NCI-H1694 (cell line): ENCODE measurements at regions not wholly inside any gene's neighbourhood (a gene's known extent, or its start where the extent isn't known, plus 50 kb on each side); places are given as distances from the start of the nearest gene placed in this dataset.
"Not testable (repeated sequence)": the region's sequence is repeated elsewhere in the genome, so short reads cannot be mapped to it uniquely, and the experiment has no call there.

Experiments used
- DNase-seq: peaks from one replicate; lab custom pipeline; 2025; lab: John Stamatoyannopoulos, UW

DNA sequence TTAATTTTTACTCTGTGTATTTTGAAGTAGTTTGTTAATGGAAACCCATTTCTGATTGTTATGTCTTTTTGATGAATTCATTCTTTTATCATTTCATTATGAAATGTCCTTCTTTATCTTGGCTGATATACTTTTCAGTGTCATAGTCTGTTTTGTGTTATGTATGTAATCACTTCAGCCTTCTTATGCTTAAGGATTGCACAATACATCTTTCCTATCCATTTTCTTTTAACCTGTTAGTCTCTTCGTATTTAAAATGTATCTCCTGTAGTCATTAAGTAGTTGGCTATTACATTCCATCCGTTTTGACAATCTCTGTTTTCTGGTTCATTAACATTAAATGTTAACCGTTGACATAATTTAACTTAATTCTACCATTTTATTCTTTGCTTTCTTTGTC lies 344.6 kb upstream of the CTNND2 start:
- DNase-seq: no peak

DNA sequence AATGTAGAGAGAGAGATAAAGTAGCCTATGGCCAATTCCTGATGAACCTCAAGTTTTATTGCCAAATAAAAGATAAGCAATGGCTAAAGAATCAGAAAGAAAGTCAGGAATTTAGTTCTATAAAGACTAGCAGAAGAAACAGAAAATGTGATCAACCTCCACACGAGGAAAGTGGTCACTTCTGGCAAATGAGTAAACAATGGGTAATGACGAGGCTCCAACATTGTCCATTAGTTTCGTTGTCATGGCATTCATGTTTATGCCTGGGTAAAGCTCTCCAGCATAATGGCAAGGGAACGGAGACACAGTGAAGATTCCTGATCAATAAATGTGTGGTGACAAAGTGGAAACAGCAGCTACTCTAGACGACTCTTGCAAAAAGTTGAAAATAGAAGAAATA lies 341.8 kb upstream of the CTNND2 start:
- DNase-seq: no peak

DNA sequence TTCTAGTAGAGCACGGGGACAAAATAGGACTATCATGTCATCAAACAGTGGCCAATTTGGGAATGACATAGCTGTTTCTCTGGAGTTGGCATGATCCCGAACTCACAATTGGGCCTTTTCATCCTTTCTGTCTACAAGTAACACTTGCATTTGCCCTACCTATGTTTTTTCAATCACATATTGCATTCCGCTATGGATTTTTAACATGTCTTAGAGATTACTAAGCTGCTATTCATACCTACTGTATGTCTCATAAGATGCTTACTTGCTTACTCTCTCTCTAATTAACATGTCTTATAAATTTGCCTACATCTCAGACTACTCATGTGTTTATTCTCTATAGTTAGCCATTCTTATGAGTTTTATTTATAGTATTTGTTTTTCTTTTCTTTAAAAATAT lies 341.2 kb upstream of the CTNND2 start:
- no peak for DNase-seq

DNA sequence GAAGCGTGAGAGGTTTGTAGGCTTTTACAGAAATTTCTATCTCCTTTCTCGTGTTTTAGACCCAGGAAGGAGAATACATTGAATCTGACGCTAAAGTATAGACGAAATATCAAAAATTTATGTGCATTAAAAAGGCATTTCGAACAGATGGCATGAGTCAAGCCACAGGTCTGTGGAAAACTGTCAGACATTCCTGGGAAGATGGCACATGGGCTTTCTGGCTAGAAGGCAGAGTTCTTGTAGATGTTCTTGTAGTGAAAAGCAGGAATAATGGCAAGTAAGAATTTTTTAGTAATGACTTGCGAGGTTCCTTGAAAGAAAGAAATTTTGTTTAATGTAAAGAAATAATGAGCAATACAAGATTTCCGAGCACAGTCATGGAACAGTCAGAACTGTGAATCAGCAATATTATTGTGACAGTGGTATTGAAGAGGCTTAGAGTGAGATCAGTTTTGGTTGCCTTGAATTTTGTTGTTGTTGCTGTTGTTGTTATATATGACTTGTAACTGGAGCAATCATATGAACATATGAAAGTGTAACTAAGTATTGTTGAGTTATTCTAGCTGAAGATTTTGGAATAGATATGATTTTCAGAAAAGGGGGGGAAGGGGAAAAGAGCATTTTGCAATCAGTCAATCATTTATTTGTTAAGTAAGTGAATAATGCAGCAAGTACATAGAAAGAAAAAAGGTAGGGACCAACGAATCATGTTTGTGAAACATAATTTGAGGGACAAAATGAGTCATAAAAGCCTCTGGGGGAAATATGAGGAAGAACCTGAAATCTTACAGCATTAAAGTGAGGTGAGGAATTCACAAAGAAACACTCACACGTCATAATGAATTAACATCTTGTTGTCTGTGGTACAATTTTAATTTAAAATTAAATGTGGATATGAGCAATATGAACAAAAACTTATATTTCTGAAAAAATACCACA lies 339.0 kb upstream of the CTNND2 start:
- DNase-seq: no peak

DNA sequence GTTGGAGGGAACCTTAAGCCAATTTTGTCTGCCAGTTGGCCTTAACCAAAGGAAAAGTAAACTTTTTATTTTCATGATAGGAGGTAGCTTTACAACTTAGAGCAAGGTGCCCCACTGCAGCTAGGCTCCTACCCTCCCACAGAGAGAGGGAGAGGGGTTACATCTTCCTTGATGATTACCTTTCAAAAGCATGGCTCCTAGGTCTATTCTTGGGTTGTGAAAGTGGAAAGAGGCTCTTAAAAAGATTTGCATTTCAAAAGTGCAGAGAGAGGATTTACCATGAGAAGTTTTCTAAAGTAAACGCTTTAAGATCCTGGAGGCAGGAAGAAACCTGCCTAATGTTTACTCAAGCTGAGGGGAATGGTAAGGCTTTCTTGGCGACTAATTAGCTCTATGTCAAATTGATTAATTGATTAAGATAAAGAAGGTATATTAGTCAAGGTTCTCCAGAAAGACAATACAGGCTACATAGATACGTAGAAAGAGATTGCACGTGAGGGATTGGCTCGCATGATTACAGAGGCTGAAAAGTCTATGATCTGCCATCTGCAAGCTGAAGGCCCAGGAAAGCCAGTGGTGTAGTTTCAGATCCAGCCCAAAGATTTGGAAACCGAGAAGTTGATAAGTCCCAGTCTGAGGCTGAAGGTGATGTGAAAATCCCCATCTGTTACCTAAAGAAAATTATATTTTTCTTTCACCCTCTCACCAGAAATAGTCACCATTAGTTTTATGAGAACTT lies 333.8 kb upstream of the CTNND2 start:
- no peak for DNase-seq

DNA sequence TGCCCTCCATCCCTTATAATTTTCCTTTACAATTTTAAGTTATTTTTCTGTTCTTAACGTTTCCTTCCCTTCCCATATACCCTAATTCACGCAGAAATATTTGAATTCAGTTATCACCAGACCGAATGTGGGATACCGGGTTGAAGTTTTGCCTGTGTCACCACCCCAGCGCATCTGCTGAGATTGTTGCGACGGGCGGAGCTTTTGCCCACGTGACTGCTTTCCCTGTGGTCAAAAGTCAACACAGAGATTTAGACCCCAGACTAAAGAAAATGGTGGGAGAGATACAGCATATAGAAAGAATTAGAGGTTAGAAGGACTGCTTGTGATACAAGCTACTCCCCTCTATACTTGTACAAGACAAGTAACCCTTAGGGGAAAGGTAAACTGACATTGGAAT lies 326.4 kb upstream of the CTNND2 start:
- DNase-seq: no peak

DNA sequence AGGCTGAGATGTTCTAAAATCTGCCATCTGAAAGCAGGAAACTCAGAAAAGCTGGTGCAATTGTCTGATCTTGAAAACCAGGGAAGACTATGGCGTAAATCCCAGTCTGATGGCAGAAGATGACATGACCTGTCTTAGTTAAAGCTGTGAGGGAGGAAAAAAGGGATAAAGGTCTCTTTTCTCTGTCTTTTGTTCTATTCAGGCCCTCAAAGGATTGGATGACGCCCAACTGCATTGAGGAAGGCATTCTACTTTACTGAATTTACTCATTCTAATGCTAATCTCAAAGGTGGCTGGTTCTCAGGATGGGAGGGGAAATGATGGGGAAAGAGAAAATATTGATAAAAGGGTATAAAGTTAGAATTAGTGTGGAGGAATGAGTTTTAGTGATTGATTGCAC lies 312.8 kb upstream of the CTNND2 start:
- no peak for DNase-seq

DNA sequence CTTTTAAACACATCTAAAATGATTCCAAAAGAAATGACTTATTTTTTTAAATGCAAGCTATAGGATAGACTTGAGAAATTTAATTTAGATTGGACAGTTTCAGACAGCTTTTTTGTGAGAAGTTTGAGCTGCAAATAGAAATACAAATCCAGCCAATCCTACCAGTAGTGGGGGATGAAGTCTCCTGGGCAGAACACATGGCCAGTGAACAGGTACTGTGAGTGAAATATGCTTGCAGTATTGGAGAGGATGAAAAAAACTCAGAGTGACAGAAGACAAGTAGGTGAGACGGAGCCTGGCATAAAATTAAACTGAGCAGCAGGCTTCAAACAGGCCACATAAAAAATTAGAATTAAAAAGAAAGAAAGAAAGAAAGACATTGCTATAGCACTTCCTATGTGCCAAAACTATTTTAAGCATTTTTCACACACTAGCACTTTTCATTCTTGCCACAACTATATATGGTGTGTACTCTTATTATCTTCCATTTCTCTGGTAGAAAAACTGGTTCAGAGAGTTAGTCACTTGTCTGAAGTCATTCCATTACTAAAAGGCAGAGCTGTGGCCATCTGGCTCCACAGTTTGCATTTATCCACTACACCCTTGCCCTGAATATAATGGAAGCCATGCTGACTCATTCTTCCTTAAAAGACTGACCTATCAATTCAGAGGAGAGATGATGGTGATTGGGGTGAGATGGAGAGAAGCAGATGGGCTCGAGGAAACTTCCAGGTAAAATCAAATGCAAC lies 310.2 kb upstream of the CTNND2 start:
- DNase-seq: no peak

DNA sequence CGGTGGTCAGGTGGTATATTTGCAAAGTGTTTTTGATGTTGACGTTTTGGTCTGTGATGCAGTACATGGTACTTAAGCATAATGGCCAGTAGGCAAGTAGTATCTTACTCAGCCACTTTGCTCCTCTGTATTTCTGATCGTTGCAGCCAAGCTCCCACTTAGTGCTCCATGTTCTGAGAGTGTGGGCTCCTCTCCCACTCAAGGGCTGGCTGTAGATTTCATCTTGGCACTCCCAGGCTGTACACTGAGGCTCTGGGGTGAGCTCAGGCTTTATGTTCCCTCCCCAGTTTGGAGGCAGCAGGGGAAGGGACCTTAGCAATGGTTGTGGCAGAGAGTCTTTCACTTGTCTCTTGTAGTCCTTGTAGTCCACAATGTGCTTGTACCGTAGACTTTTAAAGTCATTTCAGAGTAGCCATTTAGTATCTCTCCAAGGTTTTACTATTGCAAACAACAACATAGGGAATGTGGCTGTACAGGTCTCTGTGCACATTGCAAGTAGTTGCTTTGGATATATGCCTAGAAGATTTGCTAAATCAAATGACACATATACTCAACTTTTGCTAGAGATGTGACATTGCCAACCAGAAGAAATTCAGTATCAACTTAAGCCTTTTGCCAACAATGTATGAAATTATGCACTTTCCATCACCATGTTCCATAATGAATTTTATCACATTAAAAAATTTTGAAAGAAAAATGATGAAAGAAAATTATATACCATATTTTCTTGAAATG lies 304.3 kb upstream of the CTNND2 start:
- DNase-seq: no peak

DNA sequence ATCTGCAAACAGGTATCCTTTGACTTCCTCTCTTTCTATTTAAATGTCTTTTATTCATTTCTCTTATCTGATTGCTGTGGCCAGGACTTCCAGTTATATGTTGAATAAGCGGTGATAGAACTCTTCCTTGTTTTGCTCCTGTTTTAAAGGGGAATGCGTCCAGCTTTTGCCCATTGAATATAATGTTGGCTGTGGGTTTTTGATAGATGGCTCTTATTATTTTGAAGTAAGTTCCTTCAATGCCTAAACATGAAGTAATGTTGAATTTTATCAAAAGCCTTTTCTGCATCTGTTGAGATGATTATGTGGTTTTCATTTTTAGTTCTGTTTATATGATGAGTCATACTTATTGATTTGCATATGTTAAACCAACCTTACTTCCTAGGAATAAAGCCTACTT lies 300.5 kb upstream of the CTNND2 start:
- DNase-seq: no peak

DNA sequence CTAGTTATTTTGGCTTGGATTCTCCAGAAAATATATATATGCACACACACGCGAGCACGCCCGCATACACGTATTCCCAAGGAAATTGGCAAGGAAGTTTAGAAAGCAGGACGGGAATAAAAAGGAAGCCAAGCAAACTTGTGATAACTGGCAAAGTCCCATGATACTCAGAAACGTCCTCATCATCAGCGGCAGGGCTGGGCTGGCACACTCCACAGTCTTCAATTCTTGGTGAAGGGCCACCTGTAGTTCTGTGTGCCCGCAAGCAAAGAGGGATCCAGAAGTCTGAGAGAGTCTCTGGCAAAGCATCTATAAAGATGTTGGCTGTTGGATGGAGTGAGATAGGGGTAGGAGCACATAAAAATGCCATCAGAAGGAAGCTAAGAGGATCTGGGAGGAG lies 289.3 kb upstream of the CTNND2 start:
- no peak for DNase-seq

DNA sequence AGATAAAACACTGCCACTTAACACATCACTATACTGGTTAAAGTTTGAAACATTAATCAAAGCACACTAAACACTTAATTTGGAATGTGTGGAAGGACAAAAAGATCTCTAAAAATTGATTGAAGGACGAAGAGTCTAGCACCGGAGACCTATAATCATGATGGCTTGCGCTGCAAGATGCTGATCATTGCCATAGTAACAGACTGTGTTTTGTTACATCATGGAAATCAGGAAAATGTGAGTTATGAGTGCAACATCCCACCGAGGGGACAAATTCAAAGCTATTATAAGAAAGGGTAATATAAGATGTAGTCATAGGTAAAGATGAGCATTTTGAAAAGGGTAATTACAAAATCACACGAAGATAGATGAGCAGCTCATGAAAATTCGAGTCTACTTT lies 278.8 kb upstream of the CTNND2 start:
- DNase-seq: no peak

DNA sequence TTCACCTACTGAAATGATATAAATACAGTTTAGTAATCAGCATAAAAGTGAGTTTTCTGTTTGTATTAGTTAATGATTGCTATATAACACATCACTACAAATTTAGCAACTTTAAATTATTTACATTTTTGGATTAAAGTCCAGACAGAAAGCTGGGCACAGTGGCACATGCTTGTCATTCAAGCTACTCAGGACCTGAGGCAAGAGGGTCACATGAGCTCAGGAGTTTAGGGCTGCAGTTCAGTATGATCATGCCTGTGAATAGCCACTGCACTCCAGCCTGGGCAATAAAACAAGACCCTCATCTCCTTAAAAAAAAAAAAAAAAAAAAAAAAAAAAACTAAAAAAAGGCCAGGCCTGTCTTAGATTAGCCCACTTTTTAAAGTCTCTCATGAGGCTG lies 273.6 kb upstream of the CTNND2 start:
- DNase-seq: no peak

DNA sequence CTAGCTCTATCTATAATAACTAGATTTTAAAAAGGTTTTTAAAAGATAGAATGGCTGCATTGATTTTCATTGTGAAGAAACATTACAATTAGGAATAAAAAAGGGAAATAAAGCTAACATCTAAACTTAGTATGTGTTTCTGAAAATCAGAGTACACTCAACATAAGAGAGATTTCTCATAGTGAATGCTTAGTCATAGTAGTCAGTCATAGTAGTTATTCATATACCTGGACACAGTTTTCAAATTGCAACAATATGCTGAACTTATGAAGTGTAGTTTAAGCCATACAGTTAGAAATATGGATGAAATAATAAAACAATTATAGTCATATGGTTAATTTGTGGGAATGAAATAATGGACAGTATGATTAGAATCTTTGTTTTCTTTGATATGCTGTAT lies 273.0 kb upstream of the CTNND2 start:
- DNase-seq: no peak

DNA sequence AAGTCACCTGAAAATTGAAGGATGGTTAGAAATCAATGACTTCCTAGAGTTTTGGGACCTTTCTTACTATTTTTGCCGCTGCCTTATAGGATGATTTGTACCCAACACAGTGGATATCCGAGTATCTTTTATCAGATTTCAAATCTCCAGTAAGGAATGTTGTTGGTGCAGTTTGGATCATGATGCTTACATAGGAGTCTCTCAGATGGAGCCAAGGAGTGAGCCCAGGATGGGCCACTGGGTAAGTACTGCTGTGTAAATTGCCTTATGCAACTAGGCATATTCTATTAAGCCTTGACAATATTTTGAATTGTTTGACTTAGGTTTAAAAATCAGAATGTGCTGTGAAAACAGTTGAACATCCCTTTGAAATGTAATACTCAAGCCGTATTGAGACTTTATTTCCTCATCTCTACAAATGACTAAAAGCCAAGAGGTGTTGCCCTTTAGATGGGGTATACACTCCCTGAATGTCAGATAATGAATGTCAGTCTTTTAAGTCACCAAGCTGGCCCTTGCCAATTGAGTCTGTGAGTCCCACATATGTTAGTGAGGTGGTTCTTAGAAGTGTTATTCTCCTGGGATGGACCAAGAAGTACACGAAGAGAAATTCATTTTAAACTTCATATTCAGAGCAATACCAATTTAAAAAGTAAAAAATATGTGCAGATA lies 271.8 kb upstream of the CTNND2 start:
- DNase-seq: no peak

DNA sequence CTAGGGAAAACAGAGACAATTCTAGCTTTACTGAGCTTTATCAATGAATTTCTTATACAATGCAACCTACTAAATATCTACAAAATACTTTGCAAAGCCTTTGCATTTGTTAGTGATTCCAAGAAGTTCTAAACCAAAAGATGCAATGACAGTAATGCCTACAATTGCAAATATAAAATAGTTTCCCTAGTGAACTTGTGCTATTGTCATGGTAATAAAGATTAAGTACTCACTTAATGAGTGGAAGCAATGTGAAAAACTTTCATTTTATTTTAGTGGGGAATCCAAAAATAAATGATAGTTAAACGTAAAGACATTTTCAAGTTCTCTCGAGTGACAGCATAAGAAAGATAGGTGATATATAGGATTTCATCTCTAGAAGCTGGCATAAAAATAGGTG lies 270.5 kb upstream of the CTNND2 start:
- DNase-seq: no peak

DNA sequence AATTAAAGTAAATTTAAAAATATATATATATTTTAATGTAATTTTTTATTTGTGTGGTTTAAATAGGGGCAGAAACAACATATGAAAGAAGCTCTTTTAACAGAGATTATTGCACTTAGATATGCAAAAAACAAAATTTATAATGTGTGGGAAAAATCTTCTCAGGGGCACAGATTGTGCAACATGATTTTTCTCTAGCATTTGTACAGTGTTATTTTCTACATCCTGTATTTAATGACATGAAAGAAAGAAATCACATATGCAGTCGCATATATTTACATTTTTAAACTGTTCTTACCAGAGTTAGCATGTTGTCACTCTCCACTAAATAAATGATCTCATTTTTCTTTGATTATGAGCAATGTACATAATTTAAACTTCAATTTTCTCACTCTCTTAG lies 265.3 kb upstream of the CTNND2 start:
- DNase-seq: no peak

DNA sequence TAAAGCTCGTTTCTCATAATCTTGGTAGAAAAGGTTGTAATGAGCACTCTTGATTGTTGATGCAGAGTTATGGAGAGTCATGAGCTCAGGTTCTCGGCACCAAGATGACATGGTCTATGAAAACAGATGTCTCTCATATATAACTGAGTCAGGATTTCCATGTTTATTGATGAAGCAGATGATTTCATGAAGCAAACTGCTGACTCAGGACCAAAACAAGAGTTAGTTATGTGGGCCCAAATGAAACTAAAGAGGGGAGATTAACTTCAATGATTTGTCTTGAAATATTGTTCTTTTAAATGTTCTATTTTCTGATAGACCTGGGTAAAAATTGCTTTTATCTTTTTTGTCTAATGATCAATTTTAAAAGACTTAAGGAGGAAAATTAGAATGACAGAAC lies 258.6 kb upstream of the CTNND2 start:
- no peak for DNase-seq

DNA sequence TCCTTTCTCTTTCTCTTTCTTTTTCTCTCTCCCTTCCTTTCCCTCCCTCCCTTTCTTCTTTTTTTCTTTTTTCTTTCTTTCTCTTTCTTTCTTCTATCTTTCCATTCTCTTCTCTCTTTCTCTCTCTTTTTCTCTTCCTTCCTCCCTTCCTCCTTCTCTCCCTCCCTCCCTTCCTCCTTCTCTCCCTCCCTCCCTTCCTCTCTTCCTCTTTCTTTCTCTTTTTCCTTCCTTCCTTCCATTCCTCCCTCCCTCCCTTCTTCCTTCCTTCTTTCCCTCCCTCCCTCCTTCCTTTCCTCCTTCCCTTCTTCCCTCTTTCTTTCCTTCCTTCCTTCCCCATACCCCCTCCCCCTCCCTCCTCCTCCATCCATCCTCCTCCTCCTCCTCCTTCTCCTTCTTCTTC lies 243.3 kb upstream of the CTNND2 start:
- no peak for DNase-seq

DNA sequence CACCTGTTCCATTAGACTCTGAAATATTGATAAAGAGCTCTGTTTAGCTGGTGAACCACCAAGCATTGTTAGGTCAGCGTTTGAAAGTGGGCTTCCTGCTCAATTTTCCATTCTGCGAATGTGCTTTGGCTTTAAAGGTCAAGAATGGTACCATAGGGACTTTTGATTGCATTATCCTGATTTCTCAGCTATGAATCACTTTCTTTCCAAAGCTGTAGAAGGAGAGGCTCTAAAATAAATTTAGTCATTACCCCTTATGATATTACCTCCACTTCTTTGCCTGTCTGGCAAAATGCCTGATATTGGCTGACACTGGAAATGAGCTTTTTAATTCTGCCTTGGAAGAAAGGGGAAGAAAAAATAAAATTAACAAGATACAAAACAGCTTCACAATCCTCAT lies 237.2 kb upstream of the CTNND2 start:
- DNase-seq: no peak

DNA sequence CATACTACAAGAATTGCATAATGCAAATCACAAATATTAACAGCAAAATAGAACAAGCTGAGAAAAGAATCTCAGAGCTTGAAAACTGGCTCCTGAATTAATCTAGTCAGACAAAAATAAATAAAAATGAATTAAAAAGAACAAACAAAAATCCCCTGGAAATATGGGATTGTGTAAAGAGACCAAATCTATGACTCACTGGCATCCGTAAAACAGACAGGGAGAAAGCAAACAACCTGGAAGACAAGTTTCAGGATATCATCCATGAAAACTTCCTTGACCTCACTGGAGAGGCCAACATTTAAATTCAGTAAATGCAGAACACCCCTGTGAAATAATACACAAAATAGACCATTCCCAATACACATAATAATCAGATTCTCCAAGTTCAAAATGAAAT lies 229.3 kb upstream of the CTNND2 start:
- DNase-seq: no peak

DNA sequence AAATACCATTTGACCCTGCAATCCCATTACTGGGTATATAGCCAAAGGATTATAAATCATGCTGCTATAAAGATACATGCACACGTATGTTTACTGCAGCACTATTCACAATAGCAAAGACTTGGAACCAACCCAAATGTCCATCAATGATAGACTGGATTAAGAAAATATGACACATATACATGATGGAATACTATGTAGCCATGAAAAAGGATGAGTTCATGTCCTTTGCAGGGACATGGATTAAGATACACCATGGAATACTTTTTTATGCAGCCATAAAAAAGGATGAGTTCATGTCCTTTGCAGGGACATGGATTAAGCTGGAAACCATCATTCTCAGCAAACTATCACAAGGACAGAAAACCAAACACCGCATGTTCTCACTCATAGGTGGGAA lies 226.8 kb upstream of the CTNND2 start:
- DNase-seq: not testable (repeated sequence)
